GM23338 (cell line): ENCODE measurements at regions not wholly inside any gene's neighbourhood (a gene's known extent, or its start where the extent isn't known, plus 50 kb on each side); places are given as distances from the start of the nearest gene placed in this dataset.

ENCODE experiments used
- ATAC-seq: fragments of 200-7000 bp; cut with Tn5 transposase; 3 replicates; pipeline ENCODE4 v1.9.1; 2020
- DNase-seq: peaks from one replicate; pipeline ENCODE4 v3.0.0-alpha.2; 2015; ENCODE audit warnings: low spot score
- H2AFZ ChIP-seq: fragments of 200-600 bp; sonication (generic); 2 replicates; pipeline ENCODE4 v1.8.0; 2016; ENCODE audit warnings: antibody characterized with exemption, mild to moderate bottlenecking, moderate library complexity
- H3F3A ChIP-seq: fragments of 200-600 bp; sonication (generic); replicated peaks from 2 replicates; pipeline ENCODE4 v1.8.0; 2017; ENCODE audit warnings: antibody characterized with exemption, mixed run types, low read depth
- H3K27ac ChIP-seq: fragments of 200-600 bp; sonication (generic); 2 replicates; pipeline ENCODE4 v1.6.1; 2016; ENCODE audit warnings: low read depth
- H3K27me3 ChIP-seq: fragments of 200-600 bp; sonication (generic); 2 replicates; pipeline ENCODE4 v1.8.0; 2016; ENCODE audit warnings: mild to moderate bottlenecking, mixed run types, moderate library complexity; ENCODE audit not compliant: insufficient read depth
- H3K36me3 ChIP-seq: fragments of 200-600 bp; sonication (generic); 2 replicates; pipeline ENCODE4 v1.8.0; 2016; ENCODE audit warnings: mild to moderate bottlenecking; ENCODE audit not compliant: insufficient read depth
- H3K4me1 ChIP-seq: fragments of 200-600 bp; sonication (generic); 2 replicates; pipeline ENCODE4 v1.8.0; 2016; ENCODE audit warnings: mild to moderate bottlenecking, moderate library complexity; ENCODE audit not compliant: insufficient read depth
- H3K4me2 ChIP-seq: fragments of 200-600 bp; sonication (generic); 2 replicates; pipeline ENCODE4 v1.7.1; 2017; ENCODE audit warnings: mixed run types
- H3K4me3 ChIP-seq: fragments of 200-600 bp; sonication (generic); 2 replicates; pipeline ENCODE4 v1.6.1; 2016; ENCODE audit warnings: mixed run types
- H3K79me2 ChIP-seq: fragments of 200-600 bp; sonication (generic); replicated peaks from 2 replicates; pipeline ENCODE4 v1.8.0; 2017; ENCODE audit warnings: mild to moderate bottlenecking; ENCODE audit not compliant: insufficient read depth
- H3K9me2 ChIP-seq: fragments of 200-600 bp; sonication (generic); 2 replicates; pipeline ENCODE4 v1.8.0; 2017; ENCODE audit not compliant: insufficient read depth
- H4K20me1 ChIP-seq: fragments of 200-600 bp; sonication (generic); replicated peaks from 2 replicates; pipeline ENCODE4 v1.8.0; 2017; ENCODE audit warnings: mild to moderate bottlenecking; ENCODE audit not compliant: insufficient read depth
- H3K27ac Mint-ChIP-seq: 2 replicates; pipeline ENCODE4 v1.8.0; 2020; ENCODE audit warnings: inconsistent platforms, mild to moderate bottlenecking, moderate library complexity, mixed read lengths
- H3K27me3 Mint-ChIP-seq: 3 replicates; pipeline ENCODE4 v1.8.0; 2022; ENCODE audit warnings: low read depth, mild to moderate bottlenecking, moderate library complexity, mixed read lengths, inconsistent platforms; ENCODE audit not compliant: insufficient read depth, poor library complexity
- H3K36me3 Mint-ChIP-seq: 3 replicates; pipeline ENCODE4 v1.8.0; 2021; ENCODE audit warnings: low read depth, mild to moderate bottlenecking, inconsistent platforms, moderate library complexity, mixed read lengths
- H3K4me1 Mint-ChIP-seq: 3 replicates; pipeline ENCODE4 v1.8.0; 2020; ENCODE audit warnings: mild to moderate bottlenecking, inconsistent platforms, mixed read lengths
- H3K4me3 Mint-ChIP-seq: 3 replicates; pipeline ENCODE4 v1.8.0; 2021; ENCODE audit warnings: moderate library complexity, mild to moderate bottlenecking, inconsistent platforms, mixed read lengths
- H3K9me3 Mint-ChIP-seq: 3 replicates; pipeline ENCODE4 v1.8.0; 2020; ENCODE audit warnings: moderate library complexity, mild to moderate bottlenecking, inconsistent platforms, mixed read lengths
- CREB1 ChIP-seq: fragments of 250-450 bp; sonication (Bioruptor Pico); IDR thresholded peaks from 2 replicates; pipeline ENCODE4 v1.5.0; 2020; ENCODE audit warnings: low read depth, mild to moderate bottlenecking, moderate library complexity
- EZH2 ChIP-seq: fragments of 200-600 bp; sonication (generic); IDR thresholded peaks from one replicate; pipeline ENCODE4 v1.8.0; 2017; ENCODE audit warnings: antibody characterized with exemption, mild to moderate bottlenecking, low read depth; ENCODE audit not compliant: unreplicated experiment
- EZH2phosphoT487 ChIP-seq: fragments of 200-600 bp; sonication (generic); IDR thresholded peaks from one replicate; pipeline ENCODE4 v1.8.1; 2018; ENCODE audit warnings: antibody characterized with exemption; ENCODE audit not compliant: unreplicated experiment
- JUNB ChIP-seq: IDR thresholded peaks from one replicate; pipeline ENCODE4 v1.6.1; 2016; ENCODE audit warnings: antibody characterized with exemption; ENCODE audit not compliant: unreplicated experiment
- NANOG ChIP-seq: IDR thresholded peaks from 2 replicates; pipeline ENCODE4 v1.6.1; 2016; ENCODE audit warnings: antibody characterized with exemption, borderline replicate concordance
- POLR2AphosphoS5 ChIP-seq: IDR thresholded peaks from 2 replicates; pipeline ENCODE4 v1.6.1; 2016; ENCODE audit warnings: antibody characterized with exemption, low read depth
- STAT1 ChIP-seq: IDR thresholded peaks from one replicate; pipeline ENCODE4 v1.6.1; 2016; ENCODE audit warnings: antibody characterized with exemption; ENCODE audit not compliant: unreplicated experiment
- ZNF114 ChIP-seq: fragments of 250-450 bp; sonication (Bioruptor Pico); IDR thresholded peaks from 2 replicates; pipeline ENCODE4 v1.5.0; 2020; ENCODE audit warnings: mild to moderate bottlenecking, moderate library complexity
- ZNF331 ChIP-seq: fragments of 250-450 bp; sonication (Bioruptor Pico); IDR thresholded peaks from 2 replicates; pipeline ENCODE4 v1.5.0; 2020; ENCODE audit warnings: low read depth, mild to moderate bottlenecking, moderate library complexity
- TF ChIP-seq, protein P1 (sequence below): IDR thresholded peaks from 2 replicates; pipeline ENCODE4 v1.6.1; 2016; ENCODE audit warnings: antibody characterized with exemption
- TF ChIP-seq, protein P2 (sequence below): fragments of 250-450 bp; sonication (Bioruptor Pico); IDR thresholded peaks from 2 replicates; pipeline ENCODE4 v1.5.0; 2020; ENCODE audit warnings: mild to moderate bottlenecking, moderate library complexity
- TF ChIP-seq, protein P3 (sequence below), 2 experiments: fragments of 200-600 bp in 1 of 2; sonication (generic) in 1 of 2; conservative IDR thresholded peaks; 2 replicates each; pipeline versions ENCODE4 v1.5.1 to v1.6.1; 2016 to 2017; ENCODE audit warnings: antibody characterized with exemption in 2 of 2, low read depth in 2 of 2, mild to moderate bottlenecking in 2 of 2, moderate library complexity in 1 of 2
- TF ChIP-seq, protein P4 (sequence below): IDR thresholded peaks from one replicate; pipeline ENCODE4 v1.6.1; 2018; ENCODE audit warnings: antibody characterized with exemption; ENCODE audit not compliant: unreplicated experiment

DNA sequence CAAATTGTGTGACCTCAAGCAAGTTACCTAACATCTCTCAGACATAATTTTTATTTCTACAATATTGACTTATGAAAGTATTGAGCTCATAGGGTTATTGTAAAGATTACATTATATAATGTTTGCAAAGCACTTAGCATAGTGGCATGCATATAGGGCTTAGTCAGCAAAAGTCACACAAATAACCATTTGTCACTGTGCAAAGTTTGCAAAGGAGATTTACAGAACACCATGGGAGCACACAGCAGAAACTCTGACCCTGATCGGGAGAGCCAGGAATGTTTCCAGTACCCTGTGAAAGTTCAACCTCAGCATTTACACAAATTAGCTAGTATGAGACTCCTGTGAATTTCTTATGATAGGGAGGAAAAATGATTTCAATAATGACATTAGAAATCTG is 804.6 kb upstream of the RAG2 start:
- no peak overlapping the region for H3K4me2 ChIP-seq
- no peaks in the 10 kb centered on the region for H3F3A ChIP-seq
- no peak for TF ChIP-seq JUNB
- TF ChIP-seq, protein P1, sequence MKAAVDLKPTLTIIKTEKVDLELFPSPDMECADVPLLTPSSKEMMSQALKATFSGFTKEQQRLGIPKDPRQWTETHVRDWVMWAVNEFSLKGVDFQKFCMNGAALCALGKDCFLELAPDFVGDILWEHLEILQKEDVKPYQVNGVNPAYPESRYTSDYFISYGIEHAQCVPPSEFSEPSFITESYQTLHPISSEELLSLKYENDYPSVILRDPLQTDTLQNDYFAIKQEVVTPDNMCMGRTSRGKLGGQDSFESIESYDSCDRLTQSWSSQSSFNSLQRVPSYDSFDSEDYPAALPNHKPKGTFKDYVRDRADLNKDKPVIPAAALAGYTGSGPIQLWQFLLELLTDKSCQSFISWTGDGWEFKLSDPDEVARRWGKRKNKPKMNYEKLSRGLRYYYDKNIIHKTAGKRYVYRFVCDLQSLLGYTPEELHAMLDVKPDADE: no peak
- no peak for TF ChIP-seq EZH2phosphoT487
- no peak for TF ChIP-seq EZH2
- TF ChIP-seq ZNF331 (CRISPR knock-in tag): no peak
- no peak for TF ChIP-seq ZNF114 (CRISPR knock-in tag)
- TF ChIP-seq, protein P2, sequence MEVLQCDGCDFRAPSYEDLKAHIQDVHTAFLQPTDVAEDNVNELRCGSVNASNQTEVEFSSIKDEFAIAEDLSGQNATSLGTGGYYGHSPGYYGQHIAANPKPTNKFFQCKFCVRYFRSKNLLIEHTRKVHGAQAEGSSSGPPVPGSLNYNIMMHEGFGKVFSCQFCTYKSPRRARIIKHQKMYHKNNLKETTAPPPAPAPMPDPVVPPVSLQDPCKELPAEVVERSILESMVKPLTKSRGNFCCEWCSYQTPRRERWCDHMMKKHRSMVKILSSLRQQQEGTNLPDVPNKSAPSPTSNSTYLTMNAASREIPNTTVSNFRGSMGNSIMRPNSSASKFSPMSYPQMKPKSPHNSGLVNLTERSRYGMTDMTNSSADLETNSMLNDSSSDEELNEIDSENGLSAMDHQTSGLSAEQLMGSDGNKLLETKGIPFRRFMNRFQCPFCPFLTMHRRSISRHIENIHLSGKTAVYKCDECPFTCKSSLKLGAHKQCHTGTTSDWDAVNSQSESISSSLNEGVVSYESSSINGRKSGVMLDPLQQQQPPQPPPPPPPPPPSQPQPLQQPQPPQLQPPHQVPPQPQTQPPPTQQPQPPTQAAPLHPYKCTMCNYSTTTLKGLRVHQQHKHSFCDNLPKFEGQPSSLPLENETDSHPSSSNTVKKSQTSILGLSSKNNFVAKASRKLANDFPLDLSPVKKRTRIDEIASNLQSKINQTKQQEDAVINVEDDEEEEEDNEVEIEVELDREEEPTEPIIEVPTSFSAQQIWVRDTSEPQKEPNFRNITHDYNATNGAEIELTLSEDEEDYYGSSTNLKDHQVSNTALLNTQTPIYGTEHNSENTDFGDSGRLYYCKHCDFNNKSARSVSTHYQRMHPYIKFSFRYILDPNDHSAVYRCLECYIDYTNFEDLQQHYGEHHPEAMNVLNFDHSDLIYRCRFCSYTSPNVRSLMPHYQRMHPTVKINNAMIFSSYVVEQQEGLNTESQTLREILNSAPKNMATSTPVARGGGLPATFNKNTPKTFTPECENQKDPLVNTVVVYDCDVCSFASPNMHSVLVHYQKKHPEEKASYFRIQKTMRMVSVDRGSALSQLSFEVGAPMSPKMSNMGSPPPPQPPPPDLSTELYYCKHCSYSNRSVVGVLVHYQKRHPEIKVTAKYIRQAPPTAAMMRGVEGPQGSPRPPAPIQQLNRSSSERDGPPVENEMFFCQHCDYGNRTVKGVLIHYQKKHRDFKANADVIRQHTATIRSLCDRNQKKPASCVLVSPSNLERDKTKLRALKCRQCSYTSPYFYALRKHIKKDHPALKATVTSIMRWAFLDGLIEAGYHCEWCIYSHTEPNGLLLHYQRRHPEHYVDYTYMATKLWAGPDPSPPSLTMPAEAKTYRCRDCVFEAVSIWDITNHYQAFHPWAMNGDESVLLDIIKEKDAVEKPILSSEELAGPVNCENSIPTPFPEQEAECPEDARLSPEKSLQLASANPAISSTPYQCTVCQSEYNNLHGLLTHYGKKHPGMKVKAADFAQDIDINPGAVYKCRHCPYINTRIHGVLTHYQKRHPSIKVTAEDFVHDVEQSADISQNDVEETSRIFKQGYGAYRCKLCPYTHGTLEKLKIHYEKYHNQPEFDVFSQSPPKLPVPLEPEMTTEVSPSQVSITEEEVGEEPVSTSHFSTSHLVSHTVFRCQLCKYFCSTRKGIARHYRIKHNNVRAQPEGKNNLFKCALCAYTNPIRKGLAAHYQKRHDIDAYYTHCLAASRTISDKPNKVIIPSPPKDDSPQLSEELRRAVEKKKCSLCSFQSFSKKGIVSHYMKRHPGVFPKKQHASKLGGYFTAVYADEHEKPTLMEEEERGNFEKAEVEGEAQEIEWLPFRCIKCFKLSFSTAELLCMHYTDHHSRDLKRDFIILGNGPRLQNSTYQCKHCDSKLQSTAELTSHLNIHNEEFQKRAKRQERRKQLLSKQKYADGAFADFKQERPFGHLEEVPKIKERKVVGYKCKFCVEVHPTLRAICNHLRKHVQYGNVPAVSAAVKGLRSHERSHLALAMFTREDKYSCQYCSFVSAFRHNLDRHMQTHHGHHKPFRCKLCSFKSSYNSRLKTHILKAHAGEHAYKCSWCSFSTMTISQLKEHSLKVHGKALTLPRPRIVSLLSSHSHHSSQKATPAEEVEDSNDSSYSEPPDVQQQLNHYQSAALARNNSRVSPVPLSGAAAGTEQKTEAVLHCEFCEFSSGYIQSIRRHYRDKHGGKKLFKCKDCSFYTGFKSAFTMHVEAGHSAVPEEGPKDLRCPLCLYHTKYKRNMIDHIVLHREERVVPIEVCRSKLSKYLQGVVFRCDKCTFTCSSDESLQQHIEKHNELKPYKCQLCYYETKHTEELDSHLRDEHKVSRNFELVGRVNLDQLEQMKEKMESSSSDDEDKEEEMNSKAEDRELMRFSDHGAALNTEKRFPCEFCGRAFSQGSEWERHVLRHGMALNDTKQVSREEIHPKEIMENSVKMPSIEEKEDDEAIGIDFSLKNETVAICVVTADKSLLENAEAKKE (CRISPR knock-in tag): no peak
- TF ChIP-seq, protein P3, sequence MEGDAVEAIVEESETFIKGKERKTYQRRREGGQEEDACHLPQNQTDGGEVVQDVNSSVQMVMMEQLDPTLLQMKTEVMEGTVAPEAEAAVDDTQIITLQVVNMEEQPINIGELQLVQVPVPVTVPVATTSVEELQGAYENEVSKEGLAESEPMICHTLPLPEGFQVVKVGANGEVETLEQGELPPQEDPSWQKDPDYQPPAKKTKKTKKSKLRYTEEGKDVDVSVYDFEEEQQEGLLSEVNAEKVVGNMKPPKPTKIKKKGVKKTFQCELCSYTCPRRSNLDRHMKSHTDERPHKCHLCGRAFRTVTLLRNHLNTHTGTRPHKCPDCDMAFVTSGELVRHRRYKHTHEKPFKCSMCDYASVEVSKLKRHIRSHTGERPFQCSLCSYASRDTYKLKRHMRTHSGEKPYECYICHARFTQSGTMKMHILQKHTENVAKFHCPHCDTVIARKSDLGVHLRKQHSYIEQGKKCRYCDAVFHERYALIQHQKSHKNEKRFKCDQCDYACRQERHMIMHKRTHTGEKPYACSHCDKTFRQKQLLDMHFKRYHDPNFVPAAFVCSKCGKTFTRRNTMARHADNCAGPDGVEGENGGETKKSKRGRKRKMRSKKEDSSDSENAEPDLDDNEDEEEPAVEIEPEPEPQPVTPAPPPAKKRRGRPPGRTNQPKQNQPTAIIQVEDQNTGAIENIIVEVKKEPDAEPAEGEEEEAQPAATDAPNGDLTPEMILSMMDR (conservative IDR thresholded peaks at IDR 0.05; ENCODE audit: low read depth in 2 of 2): no peak
- no peak for TF ChIP-seq STAT1
- no peak for TF ChIP-seq NANOG
- TF ChIP-seq POLR2AphosphoS5: no peak
- TF ChIP-seq CREB1: no peak
- TF ChIP-seq, protein P4, sequence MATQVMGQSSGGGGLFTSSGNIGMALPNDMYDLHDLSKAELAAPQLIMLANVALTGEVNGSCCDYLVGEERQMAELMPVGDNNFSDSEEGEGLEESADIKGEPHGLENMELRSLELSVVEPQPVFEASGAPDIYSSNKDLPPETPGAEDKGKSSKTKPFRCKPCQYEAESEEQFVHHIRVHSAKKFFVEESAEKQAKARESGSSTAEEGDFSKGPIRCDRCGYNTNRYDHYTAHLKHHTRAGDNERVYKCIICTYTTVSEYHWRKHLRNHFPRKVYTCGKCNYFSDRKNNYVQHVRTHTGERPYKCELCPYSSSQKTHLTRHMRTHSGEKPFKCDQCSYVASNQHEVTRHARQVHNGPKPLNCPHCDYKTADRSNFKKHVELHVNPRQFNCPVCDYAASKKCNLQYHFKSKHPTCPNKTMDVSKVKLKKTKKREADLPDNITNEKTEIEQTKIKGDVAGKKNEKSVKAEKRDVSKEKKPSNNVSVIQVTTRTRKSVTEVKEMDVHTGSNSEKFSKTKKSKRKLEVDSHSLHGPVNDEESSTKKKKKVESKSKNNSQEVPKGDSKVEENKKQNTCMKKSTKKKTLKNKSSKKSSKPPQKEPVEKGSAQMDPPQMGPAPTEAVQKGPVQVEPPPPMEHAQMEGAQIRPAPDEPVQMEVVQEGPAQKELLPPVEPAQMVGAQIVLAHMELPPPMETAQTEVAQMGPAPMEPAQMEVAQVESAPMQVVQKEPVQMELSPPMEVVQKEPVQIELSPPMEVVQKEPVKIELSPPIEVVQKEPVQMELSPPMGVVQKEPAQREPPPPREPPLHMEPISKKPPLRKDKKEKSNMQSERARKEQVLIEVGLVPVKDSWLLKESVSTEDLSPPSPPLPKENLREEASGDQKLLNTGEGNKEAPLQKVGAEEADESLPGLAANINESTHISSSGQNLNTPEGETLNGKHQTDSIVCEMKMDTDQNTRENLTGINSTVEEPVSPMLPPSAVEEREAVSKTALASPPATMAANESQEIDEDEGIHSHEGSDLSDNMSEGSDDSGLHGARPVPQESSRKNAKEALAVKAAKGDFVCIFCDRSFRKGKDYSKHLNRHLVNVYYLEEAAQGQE: no peak
- H3K79me2 ChIP-seq: no peaks in the 10 kb centered on the region
- no peak overlapping the region for H3K4me3 ChIP-seq
- H3K9me2 ChIP-seq: no peaks in the 10 kb centered on the region
- ATAC-seq: no peak
- no peaks in the 10 kb centered on the region for H3K27me3 ChIP-seq
- no peaks in the 10 kb centered on the region for H3K27me3 Mint-ChIP-seq
- H3K4me1 Mint-ChIP-seq: no peaks in the 10 kb centered on the region
- H4K20me1 ChIP-seq: no peaks in the 10 kb centered on the region
- peaks cover 5% of the 10 kb centered on the region; the same call in 1 of the 2 replicates for H3K36me3 ChIP-seq
- peaks cover 11% of the 10 kb centered on the region; the same call in 2 of the 3 replicates for H3K36me3 Mint-ChIP-seq
- H3K27ac ChIP-seq: no peak overlapping the region
- no peak for DNase-seq
- H3K4me3 Mint-ChIP-seq: no peak overlapping the region
- H2AFZ ChIP-seq: no peak overlapping the region
- H3K27ac Mint-ChIP-seq: no peak overlapping the region
- H3K4me1 ChIP-seq: no peaks in the 10 kb centered on the region
- peaks cover 73% of the 10 kb centered on the region for H3K9me3 Mint-ChIP-seq
